HepG2 (cell line): ENCODE measurements at regions not wholly inside any gene's neighbourhood (a gene's known extent, or its start where the extent isn't known, plus 50 kb on each side); places are given as distances from the start of the nearest gene placed in this dataset.
A peak's percentile ranks its signal among the peaks of the same experiment; 100 is the strongest.
"Not testable (repeated sequence)": the region's sequence is repeated elsewhere in the genome, so short reads cannot be mapped to it uniquely, and the experiment has no call there.

Experiments
- ATAC-seq: fragments of 200-7000 bp; cut with Tn5 transposase; 3 replicates; pipeline ENCODE4 v1.9.1; 2020; ENCODE audit warnings: mild to moderate bottlenecking, moderate library complexity
- BruUV-seq: library from RNA; stranded (reverse); fragments of 400-500 nt; replicated peaks from 2 replicates; lab custom pipeline; 2021; lab: Mats Ljungman, UMichigan
- CTCF ChIA-PET: fragments of 300-600 bp; formaldehyde crosslinking; extraction: SDS; loops from one replicate; lab custom pipeline; 2021; ENCODE audit warnings: low total read pairs, inconsistent platforms, low intra/inter-chr PET ratio; lab: Yijun Ruan, JAX
- POLR2A ChIA-PET: fragments of 350-600 bp; sonication (Branson Sonifier 250); formaldehyde crosslinking; loops from one replicate; lab custom pipeline; 2020; ENCODE audit warnings: antibody characterized with exemption, inconsistent platforms; lab: Yijun Ruan, JAX
- DNase-seq: peaks from one replicate; pipeline ENCODE4 v3.0.0-alpha.2; 2015; ENCODE audit warnings: low spot score
- FAIRE-seq: peaks from 3 replicates; lab custom pipeline; 2011; peaks lifted over from hg19 to GRCh38; lab: Jason Lieb, UNC
- H2AFZ ChIP-seq: one replicate; pipeline ENCODE4 v1.6.1; 2011; ENCODE audit warnings: low read length, inconsistent platforms
- H3K27ac ChIP-seq: fragments of 300-600 bp; 3 replicates; pipeline ENCODE4 v1.8.0; 2011; ENCODE audit warnings: mixed run types, mild to moderate bottlenecking, mixed read lengths, low read length, inconsistent platforms; ENCODE audit not compliant: insufficient read depth; ENCODE audit errors: extremely low read length
- H3K27me3 ChIP-seq, 2 experiments: fragments of 200-600 bp in 1 of 2; 2 replicates in 1 of 2; 3 replicates in 1 of 2; pipeline versions ENCODE4 v1.6.0 to v1.8.0; 2011; ENCODE audit warnings: low read length in 2 of 2, mild to moderate bottlenecking in 2 of 2, moderate library complexity in 2 of 2, inconsistent platforms in 1 of 2; ENCODE audit not compliant: insufficient read depth in 2 of 2, control insufficient read depth in 1 of 2
- H3K36me3 ChIP-seq, 2 experiments: fragments of 200-600 bp in 1 of 2; replicated peaks in 1 of 2; 2 replicates in 1 of 2; 3 replicates in 1 of 2; pipeline versions ENCODE4 v1.5.1 to v1.8.0; 2011; ENCODE audit warnings: low read length in 2 of 2, inconsistent platforms in 1 of 2; ENCODE audit not compliant: insufficient read depth in 2 of 2, control insufficient read depth in 1 of 2
- H3K4me1 ChIP-seq: 2 replicates; pipeline ENCODE4 v1.5.1; 2012; ENCODE audit warnings: low read length, inconsistent platforms; ENCODE audit not compliant: insufficient read depth
- H3K4me2 ChIP-seq: 2 replicates; pipeline ENCODE4 v1.6.0; 2011; ENCODE audit warnings: low read depth, low read length, inconsistent platforms
- H3K4me3 ChIP-seq, 3 experiments: fragments of 200-600 bp in 1 of 3; sonication (generic), shearing (Covaris generic) in 1 of 3; replicated peaks in 1 of 3; 2 replicates each; pipeline ENCODE4 v1.5.1; 2011 to 2016; ENCODE audit warnings: low read length in 3 of 3, inconsistent platforms in 2 of 3, low read depth in 2 of 3, mild to moderate bottlenecking in 2 of 3, control low read depth in 1 of 3, mixed read lengths in 1 of 3; ENCODE audit not compliant: insufficient read depth in 1 of 3
- H3K79me2 ChIP-seq: one replicate; pipeline ENCODE4 v1.6.1; 2011; ENCODE audit warnings: low read length, inconsistent platforms; ENCODE audit not compliant: insufficient read depth
- H3K9ac ChIP-seq: 2 replicates; pipeline ENCODE4 v1.6.0; 2011; ENCODE audit warnings: mild to moderate bottlenecking, low read depth, low read length, inconsistent platforms; ENCODE audit not compliant: insufficient read depth
- H3K9me3 ChIP-seq: 2 replicates; pipeline ENCODE4 v1.5.1; 2012; ENCODE audit warnings: mild to moderate bottlenecking, low read length
- H4K20me1 ChIP-seq: 2 replicates; pipeline ENCODE4 v1.6.0; 2011; ENCODE audit warnings: inconsistent platforms, mild to moderate bottlenecking, low read length, moderate library complexity; ENCODE audit not compliant: insufficient read depth
- ADNP ChIP-seq: sonication (generic); formaldehyde crosslinking; IDR thresholded peaks from 2 replicates; pipeline ENCODE4 v1.4.0; 2020; ENCODE audit warnings: missing genetic modification reagents
- NFRKB ChIP-seq: fragments of 450-650 bp; IDR thresholded peaks from 2 replicates; pipeline ENCODE4 v1.6.1; 2017
- TRIM22 ChIP-seq: fragments of 450-650 bp; IDR thresholded peaks from 2 replicates; pipeline ENCODE4 v1.6.1; 2017
- ZFP1 ChIP-seq: IDR thresholded peaks from 2 replicates; pipeline ENCODE4 v1.6.1; 2016
- ZNF121 ChIP-seq: sonication (generic); formaldehyde crosslinking; IDR thresholded peaks from 2 replicates; pipeline ENCODE4 v1.5.0; 2020; ENCODE audit warnings: mild to moderate bottlenecking, missing genetic modification reagents
- ZNF282 ChIP-seq: fragments of 450-650 bp; IDR thresholded peaks from 2 replicates; pipeline ENCODE4 v1.6.1; 2018; ENCODE audit not compliant: partially characterized antibody
- ZNF713 ChIP-seq: sonication (generic); formaldehyde crosslinking; IDR thresholded peaks from 2 replicates; pipeline ENCODE4 v1.4.0; 2020; ENCODE audit warnings: mild to moderate bottlenecking, missing genetic modification reagents
- ZNF749 ChIP-seq: sonication (generic); formaldehyde crosslinking; IDR thresholded peaks from 2 replicates; pipeline ENCODE4 v1.8.0; 2022; ENCODE audit warnings: mild to moderate bottlenecking, missing genetic modification reagents, moderate library complexity, borderline replicate concordance
- ZNF770 ChIP-seq: sonication (generic); formaldehyde crosslinking; IDR thresholded peaks from 2 replicates; pipeline ENCODE4 v1.5.0; 2020; ENCODE audit warnings: mild to moderate bottlenecking, missing genetic modification reagents
- WGBS: methylation state at CpG from one replicate; pipeline ENCODE4 v1.1.6; 2017; ENCODE audit warnings: low lambda C conversion rate; 5-methylcytosine and 5-hydroxymethylcytosine counted together
- in situ Hi-C: cut with HindIII; loops from 2 replicates; pipeline ENCODE4 v1.10.0; 2017; ENCODE audit warnings: low pct_unique_long_range_greater_than_20kb; ENCODE audit not compliant: extremely low pct_ligation_motif_present
- intact Hi-C: fragments of 100-400 bp; cut with micrococcal nuclease; formaldehyde crosslinking; loops from one replicate; pipeline ENCODE4 v1.10.0; 2022; ENCODE audit not compliant: unreplicated experiment
- TF ChIP-seq, protein P1 (sequence below), 2 experiments: sonication (generic) in 1 of 2; formaldehyde crosslinking in 1 of 2; IDR thresholded peaks; 2 replicates each; pipeline versions ENCODE4 v1.4.0 to v1.6.1; 2016 to 2020; ENCODE audit warnings: borderline replicate concordance in 1 of 2, low read depth in 1 of 2, mild to moderate bottlenecking in 1 of 2, missing genetic modification reagents in 1 of 2

DNA sequence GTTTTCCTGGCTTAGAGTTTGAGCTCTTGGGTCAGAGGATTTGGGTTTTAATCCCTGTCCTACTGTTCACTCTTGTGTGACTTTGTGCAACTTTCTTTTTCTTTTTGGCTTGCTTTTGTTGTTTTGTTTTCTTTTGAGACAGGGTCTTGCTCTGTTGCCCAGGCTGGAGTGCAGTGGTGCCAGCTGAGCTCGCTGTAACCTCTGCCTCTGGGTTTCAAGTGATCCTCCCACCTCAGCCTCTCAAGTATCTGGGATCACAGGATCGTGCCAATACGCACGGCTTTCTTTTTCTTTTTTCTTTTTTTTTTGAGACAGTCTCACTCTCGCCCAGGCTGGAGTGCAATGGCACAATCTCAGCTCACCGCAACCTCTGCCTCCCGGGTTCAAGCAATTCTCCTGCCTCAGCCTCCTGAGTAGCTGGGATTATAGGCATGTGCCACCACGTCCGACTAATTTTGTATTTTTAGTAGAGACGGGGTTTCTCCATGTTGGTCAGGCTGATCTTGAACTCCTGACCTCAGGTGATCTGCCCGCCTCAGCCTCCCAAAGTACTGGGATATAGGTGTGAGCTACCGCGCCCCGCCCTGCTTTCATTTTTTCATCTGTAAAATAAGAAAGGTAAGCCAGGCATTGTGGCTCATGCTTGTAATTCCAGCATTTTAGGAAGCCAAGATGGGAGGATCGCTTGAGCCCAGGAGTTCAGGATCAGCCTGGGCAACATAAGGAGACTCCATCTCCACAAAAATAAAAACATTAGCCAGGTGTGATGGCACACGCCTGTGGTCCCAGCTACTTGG, 76.1 kb upstream of the ZNF217 start:
- H3K4me1 ChIP-seq = peaks cover 12% of the 10 kb centered on the region
- H3K4me3 ChIP-seq, intact Hi-C loops, CTCF ChIA-PET, H3K9me3 ChIP-seq, H3K9ac ChIP-seq, H2AFZ ChIP-seq, H3K4me2 ChIP-seq, H3K36me3 ChIP-seq, H3K27me3 ChIP-seq, DNase-seq, H4K20me1 ChIP-seq, BruUV-seq, ATAC-seq, H3K27ac ChIP-seq, H3K79me2 ChIP-seq, in situ Hi-C loops: not testable (repeated sequence)
- TF ChIP-seq ZNF121 (CRISPR knock-in tag) (peak; percentile 88), ZNF770 (CRISPR knock-in tag) (peak; percentile 72)
- POLR2A ChIA-PET = interaction anchor here (0.9 to 1.8 kb wide), 3 partner anchors 8 to 47 kb away, joined by 3 to 7 read pairs (median 6); no protein-coding TSS in a partner anchor
- peak; percentile 8 for FAIRE-seq
- WGBS = 93% methylated on average over 16 of the region's 16 CpGs

- peaks cover 12% of the 10 kb centered on the region for H3K4me1 ChIP-seq
- no peak for FAIRE-seq
- no peak overlapping the region for H3K4me2 ChIP-seq
- no peak overlapping the region for H2AFZ ChIP-seq
- in situ Hi-C loops (no loop called here), intact Hi-C loops (no loop called here)
- no peak for ATAC-seq
- no peak overlapping the region for H3K9ac ChIP-seq
- H4K20me1 ChIP-seq = no peaks in the 10 kb centered on the region
- no peak for DNase-seq
- no peaks in the 10 kb centered on the region for H3K79me2 ChIP-seq
- no TSS peak for BruUV-seq
- no peaks in the 10 kb centered on the region for H3K27me3 ChIP-seq
- WGBS = 70% methylated on average over 9 of the region's 9 CpGs
- no peaks in the 10 kb centered on the region for H3K36me3 ChIP-seq
- H3K4me3 ChIP-seq = no peak overlapping the region
- H3K9me3 ChIP-seq = no peaks in the 10 kb centered on the region
- CTCF ChIA-PET = no interaction called here
- no peak overlapping the region for H3K27ac ChIP-seq
- POLR2A ChIA-PET = interaction anchor here (0.8 to 1.8 kb wide), 4 partner anchors 9 to 247 kb away, joined by 3 to 7 read pairs (median 5); no protein-coding TSS in a partner anchor
- TF ChIP-seq ZFP1 (CRISPR knock-in tag) (no peak), ZNF282 (no peak), TRIM22 (no peak), ZNF713 (CRISPR knock-in tag) (no peak), ZNF749 (CRISPR knock-in tag) (no peak), ADNP (CRISPR knock-in tag) (no peak), NFRKB (no peak)
- TF ChIP-seq, protein P1, sequence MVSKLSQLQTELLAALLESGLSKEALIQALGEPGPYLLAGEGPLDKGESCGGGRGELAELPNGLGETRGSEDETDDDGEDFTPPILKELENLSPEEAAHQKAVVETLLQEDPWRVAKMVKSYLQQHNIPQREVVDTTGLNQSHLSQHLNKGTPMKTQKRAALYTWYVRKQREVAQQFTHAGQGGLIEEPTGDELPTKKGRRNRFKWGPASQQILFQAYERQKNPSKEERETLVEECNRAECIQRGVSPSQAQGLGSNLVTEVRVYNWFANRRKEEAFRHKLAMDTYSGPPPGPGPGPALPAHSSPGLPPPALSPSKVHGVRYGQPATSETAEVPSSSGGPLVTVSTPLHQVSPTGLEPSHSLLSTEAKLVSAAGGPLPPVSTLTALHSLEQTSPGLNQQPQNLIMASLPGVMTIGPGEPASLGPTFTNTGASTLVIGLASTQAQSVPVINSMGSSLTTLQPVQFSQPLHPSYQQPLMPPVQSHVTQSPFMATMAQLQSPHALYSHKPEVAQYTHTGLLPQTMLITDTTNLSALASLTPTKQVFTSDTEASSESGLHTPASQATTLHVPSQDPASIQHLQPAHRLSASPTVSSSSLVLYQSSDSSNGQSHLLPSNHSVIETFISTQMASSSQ (IDR thresholded peaks at IDR 0.05; ENCODE audit: low read depth) = no peak
- TF ChIP-seq, protein P1 (CRISPR knock-in tag; IDR thresholded peaks at IDR 0.05; ENCODE audit: borderline replicate concordance) = no peak
Measured at GRCh38 chr20:53668992-53669391, 75.4 kb upstream of the ZNF217 start.
